HepG2 (cell line): ENCODE measurements at regions not wholly inside any gene's neighbourhood (a gene's known extent, or its start where the extent isn't known, plus 50 kb on each side); places are given as distances from the start of the nearest gene placed in this dataset.

Experiments
- HMG20B ChIP-seq: conservative IDR thresholded peaks from 2 replicates; pipeline ENCODE4 v1.6.1; 2016; ENCODE audit warnings: missing genetic modification reagents, missing compliant biosample characterization
- ZBTB42 ChIP-seq: sonication (generic); formaldehyde crosslinking; IDR thresholded peaks from 2 replicates; pipeline ENCODE4 v1.5.0; 2020; ENCODE audit warnings: mild to moderate bottlenecking, missing genetic modification reagents
- TF ChIP-seq, protein P1 (sequence below), 2 experiments: sonication (generic) in 1 of 2; formaldehyde crosslinking in 1 of 2; IDR thresholded peaks; 2 replicates each; pipeline versions ENCODE4 v1.4.0 to v1.6.1; 2016 to 2020; ENCODE audit warnings: borderline replicate concordance in 1 of 2, low read depth in 1 of 2, mild to moderate bottlenecking in 1 of 2, missing genetic modification reagents in 1 of 2
- TF ChIP-seq, protein P2 (sequence below): sonication (generic); formaldehyde crosslinking; IDR thresholded peaks from 2 replicates; pipeline ENCODE4 v1.5.1; 2020; ENCODE audit warnings: mild to moderate bottlenecking, missing genetic modification reagents

DNA sequence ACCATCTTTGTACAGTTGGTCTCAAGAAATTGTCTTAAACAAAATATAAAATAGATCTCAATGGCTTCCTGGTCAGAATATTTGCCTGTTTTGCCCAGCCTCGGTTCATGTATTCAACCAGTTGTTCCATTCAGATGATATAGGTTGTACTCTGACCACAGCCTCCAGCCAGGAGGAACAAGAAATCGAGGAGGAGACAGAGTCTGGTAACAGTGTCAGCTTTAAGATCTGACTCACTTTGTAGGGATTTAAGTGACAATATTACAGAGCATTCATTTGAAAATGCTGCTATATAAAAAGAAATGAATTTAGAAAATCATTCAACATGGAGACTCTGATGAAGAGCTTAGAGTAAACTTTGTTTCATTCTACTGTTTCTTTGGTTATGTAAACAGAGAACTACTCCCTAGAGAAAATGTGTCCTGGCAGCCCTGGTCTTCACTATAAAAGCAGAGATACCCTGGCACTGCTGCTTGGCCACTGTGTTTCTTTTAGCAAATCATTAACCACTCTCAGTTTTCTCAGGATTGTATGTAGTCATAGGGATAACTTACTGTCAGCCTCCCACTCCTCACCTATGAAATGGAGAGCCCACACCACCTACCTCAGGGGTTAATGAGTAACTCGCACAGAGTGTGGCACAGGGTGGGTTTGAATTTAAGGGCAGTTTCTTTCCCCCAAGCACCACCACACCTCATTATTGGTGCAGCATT, 53.5 kb downstream of the PAGE2 start (continued):
- TF ChIP-seq, protein P1, sequence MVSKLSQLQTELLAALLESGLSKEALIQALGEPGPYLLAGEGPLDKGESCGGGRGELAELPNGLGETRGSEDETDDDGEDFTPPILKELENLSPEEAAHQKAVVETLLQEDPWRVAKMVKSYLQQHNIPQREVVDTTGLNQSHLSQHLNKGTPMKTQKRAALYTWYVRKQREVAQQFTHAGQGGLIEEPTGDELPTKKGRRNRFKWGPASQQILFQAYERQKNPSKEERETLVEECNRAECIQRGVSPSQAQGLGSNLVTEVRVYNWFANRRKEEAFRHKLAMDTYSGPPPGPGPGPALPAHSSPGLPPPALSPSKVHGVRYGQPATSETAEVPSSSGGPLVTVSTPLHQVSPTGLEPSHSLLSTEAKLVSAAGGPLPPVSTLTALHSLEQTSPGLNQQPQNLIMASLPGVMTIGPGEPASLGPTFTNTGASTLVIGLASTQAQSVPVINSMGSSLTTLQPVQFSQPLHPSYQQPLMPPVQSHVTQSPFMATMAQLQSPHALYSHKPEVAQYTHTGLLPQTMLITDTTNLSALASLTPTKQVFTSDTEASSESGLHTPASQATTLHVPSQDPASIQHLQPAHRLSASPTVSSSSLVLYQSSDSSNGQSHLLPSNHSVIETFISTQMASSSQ (IDR thresholded peaks at IDR 0.05; ENCODE audit: low read depth): peak; percentile 93
- TF ChIP-seq, protein P1 (CRISPR knock-in tag; IDR thresholded peaks at IDR 0.05; ENCODE audit: borderline replicate concordance): peak; percentile 87
- TF ChIP-seq HMG20B: peak; percentile 86; the same call in 1 of the 2 replicates
- TF ChIP-seq ZBTB42 (CRISPR knock-in tag): no peak
- TF ChIP-seq, protein P2, sequence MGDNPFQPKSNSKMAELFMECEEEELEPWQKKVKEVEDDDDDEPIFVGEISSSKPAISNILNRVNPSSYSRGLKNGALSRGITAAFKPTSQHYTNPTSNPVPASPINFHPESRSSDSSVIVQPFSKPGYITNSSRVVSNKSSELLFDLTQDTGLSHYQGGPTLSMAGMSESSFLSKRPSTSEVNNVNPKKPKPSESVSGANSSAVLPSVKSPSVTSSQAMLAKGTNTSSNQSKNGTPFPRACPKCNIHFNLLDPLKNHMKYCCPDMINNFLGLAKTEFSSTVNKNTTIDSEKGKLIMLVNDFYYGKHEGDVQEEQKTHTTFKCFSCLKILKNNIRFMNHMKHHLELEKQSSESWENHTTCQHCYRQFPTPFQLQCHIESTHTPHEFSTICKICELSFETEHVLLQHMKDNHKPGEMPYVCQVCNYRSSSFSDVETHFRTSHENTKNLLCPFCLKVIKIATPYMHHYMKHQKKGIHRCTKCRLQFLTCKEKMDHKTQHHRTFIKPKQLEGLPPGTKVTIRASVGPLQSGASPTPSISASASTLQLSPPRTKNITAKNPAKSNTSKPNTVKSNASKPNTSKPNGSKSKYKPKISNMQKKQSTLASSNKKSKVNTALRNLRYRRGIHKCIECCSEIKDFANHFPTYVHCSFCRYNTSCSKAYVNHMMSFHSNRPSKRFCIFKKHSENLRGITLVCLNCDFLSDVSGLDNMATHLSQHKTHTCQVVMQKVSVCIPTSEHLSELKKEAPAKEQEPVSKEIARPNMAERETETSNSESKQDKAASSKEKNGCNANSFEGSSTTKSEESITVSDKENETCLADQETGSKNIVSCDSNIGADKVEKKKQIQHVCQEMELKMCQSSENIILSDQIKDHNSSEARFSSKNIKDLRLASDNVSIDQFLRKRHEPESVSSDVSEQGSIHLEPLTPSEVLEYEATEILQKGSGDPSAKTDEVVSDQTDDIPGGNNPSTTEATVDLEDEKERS (CRISPR knock-in tag): no peak
